Activated naive CD8-positive, alpha-beta T cell treated with anti-CD3 and anti-CD28 coated beads for 36 hours (primary cell): ENCODE measurements at regions not wholly inside any gene's neighbourhood (a gene's known extent, or its start where the extent isn't known, plus 50 kb on each side); places are given as distances from the start of the nearest gene placed in this dataset.

Source experiments
- DNase-seq: peaks from one replicate; pipeline ENCODE4 v3.0.0; 2021
- H3K27ac Mint-ChIP-seq: one replicate; pipeline ENCODE4 v1.8.0; 2022; ENCODE audit warnings: mild to moderate bottlenecking, moderate library complexity, mixed read lengths
- H3K27me3 Mint-ChIP-seq: one replicate; pipeline ENCODE4 v1.8.0; 2022; ENCODE audit warnings: mild to moderate bottlenecking, mixed read lengths
- H3K36me3 Mint-ChIP-seq: one replicate; pipeline ENCODE4 v1.8.0; 2021; ENCODE audit warnings: mild to moderate bottlenecking, mixed read lengths
- H3K4me1 Mint-ChIP-seq: one replicate; pipeline ENCODE4 v1.8.0; 2021; ENCODE audit warnings: mixed read lengths
- H3K4me3 Mint-ChIP-seq: one replicate; pipeline ENCODE4 v1.8.0; 2022; ENCODE audit warnings: mild to moderate bottlenecking, moderate library complexity, mixed read lengths
- H3K9me3 Mint-ChIP-seq: one replicate; pipeline ENCODE4 v1.8.0; 2022; ENCODE audit warnings: mixed read lengths

GRCh38 chr9:110148384-110148783, 59.6 kb downstream of the C9orf152 start:
- Mint-ChIP-seq H3K9me3 (no peaks in the 10 kb centered on the region), H3K4me1 (peaks cover 34% of the 10 kb centered on the region)

GRCh38 chr9:110148891-110149290, 59.1 kb downstream of the C9orf152 start:
- H3K4me3 Mint-ChIP-seq: peak overlapping the region; percentile 56
- H3K27me3 Mint-ChIP-seq: peaks cover 4% of the 10 kb centered on the region
- no peaks in the 10 kb centered on the region for H3K9me3 Mint-ChIP-seq
- no peak for DNase-seq
- peaks cover 29% of the 10 kb centered on the region for H3K4me1 Mint-ChIP-seq
- peaks cover 3% of the 10 kb centered on the region for H3K36me3 Mint-ChIP-seq
- peak overlapping the region; percentile 80 for H3K27ac Mint-ChIP-seq

More at GRCh38 chr9:110148384-110148783, 59.6 kb downstream of the C9orf152 start:
- Mint-ChIP-seq H3K36me3 (peaks cover 3% of the 10 kb centered on the region), H3K27me3 (peaks cover 4% of the 10 kb centered on the region), H3K4me3 (peak overlapping the region; percentile 56), H3K27ac (peak overlapping the region; percentile 80)
- peak; percentile 69 for DNase-seq
